Stimulated activated CD4-positive, alpha-beta T cell treated with anti-CD3 and anti-CD28 coated beads, Interleukin-1b, Interleukin-23, amount 100 ng/mL, for 24 hours (primary cell): ENCODE measurements at regions not wholly inside any gene's neighbourhood (a gene's known extent, or its start where the extent isn't known, plus 50 kb on each side); places are given as distances from the start of the nearest gene placed in this dataset.

Source experiments
- DNase-seq, 4 experiments: peaks; one replicate each; pipeline ENCODE4 v3.0.0-alpha.2; 2020; ENCODE audit warnings: low read depth in 4 of 4, low spot score in 1 of 4

DNA sequence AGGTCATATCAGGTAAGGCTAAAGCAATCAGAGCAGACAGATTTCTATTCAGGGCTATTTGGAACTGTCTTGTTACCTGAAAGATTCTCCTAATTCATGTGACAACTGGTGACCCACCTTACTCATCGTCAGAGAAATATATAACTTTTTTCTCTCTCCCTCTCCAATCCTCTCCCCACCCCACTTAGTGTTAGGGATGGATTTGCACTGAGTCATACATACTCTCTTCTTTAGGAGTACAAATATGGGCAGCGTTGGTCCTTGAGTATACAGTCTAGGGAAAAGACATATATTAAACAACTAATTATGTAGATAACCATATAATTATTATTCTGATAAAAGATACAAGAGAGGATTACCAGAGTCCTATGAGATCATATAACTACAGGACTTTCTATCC lies 246.3 kb downstream of the HHIPL2 start:
- no peak for DNase-seq

DNA sequence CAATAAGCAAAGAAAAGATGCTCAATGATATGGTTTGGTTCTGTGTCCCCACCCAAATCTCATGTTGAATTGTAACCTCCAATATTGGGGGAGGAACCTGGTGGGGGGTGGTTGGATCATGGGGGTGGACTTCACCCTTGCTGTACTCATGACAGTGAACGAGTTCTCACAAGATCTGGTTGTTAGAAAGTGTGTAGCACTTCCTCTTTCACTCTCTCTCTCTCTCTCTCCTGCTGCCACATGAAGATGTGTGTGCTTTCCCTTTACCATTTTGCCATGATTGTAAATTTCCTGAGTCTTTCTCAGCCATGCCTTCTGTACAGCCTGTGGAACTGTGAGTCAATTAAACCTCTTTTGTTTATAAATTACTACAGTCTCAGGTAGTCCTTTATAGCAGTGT lies 248.4 kb downstream of the HHIPL2 start:
- DNase-seq, result no peak

DNA sequence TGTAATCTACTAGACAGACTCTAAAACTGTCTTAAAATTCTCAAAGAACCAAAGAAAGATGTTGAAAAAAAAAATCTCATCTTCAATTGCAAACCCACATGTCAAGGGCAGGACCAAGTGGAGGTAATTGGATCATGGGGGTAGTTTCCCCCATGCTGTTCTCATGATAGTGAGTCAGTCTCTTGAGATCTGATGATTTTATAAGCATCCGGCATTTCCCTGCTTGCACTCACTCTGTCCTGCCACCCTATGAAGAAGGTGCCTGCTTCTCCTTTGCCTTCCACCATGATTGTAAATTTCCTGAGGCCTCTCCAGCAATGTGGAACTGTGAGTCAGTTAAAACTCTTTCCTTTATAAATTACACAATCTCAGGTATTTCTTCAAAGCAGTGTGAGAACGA lies 257.0 kb downstream of the HHIPL2 start:
- DNase-seq, result no peak

DNA sequence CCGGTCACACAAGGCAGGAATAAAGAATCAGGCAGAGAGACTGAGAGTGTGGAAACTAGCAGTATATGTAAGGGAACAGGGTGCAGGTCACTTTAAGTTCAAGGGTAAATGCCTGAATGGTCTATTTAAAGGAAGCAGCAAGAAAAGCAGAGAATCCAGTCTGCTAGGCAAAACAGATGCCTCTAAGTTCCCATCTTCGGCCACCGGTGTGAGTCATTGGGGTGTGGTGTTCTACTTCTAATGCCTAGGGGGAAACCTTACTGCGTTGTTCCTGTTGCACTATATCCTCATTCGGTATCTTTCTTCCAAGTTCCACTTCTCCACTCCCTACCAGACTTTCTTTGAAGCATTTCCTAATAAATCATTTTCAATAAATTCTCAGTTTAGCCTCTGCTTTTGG lies 259.9 kb downstream of the HHIPL2 start:
- DNase-seq, result no peak

DNA sequence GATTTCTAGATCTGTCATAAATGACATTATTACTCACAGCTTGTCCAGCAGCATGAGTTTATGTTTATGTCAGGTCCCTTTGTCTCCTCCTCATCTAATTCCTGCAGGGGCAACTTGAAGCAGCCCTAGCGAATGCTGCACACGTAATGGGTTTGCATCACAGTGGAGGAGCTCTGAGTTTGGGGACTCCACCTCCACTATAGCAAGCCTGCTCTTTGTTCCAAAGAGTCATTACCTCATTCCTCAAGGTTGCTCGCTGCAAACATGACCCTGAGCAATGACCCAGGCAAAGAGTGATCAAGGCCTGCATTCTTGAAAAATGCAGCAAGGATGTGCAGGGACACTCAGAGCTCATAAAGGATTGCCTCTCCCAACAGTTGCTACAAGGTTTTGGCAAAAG lies 261.9 kb downstream of the HHIPL2 start:
- no peak for DNase-seq

DNA sequence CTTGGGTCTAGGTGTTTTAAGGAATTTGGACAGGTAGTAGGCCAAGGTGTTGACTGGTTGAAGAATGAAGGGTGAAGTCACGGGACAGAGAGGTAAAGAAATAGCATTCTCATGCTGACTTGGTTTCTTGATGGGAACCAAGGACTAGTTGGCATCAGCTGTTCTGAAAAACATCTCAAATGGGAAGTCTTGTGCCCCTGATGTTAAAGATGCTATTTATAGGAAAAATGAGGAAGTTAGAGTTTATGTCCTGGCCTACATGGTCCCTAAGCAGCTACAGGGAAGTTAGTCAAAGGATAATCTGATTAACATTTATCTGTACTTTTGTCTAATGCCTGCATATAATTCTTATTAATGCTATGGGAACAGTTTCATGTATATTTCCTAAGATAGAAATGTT lies 262.4 kb downstream of the HHIPL2 start:
- DNase-seq, result no peak

DNA sequence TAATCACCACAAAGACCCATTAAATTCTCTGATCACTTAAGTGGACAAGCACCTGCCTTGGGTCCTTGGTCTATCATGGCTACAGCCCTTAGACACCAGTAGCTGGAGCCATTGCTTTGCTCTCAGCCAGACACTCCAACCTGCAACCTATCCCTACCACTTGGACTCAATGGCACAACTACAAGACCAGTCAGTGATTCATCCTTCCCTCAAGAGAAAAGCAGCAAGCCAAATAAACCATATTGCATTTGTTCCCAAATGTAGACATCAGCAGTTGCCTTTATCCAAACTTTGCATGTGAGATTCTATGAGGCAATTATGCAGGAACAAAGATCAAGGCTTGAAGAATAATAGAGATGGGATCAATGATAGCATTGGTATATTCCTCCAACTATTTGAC lies 263.4 kb downstream of the HHIPL2 start:
- DNase-seq, result no peak

DNA sequence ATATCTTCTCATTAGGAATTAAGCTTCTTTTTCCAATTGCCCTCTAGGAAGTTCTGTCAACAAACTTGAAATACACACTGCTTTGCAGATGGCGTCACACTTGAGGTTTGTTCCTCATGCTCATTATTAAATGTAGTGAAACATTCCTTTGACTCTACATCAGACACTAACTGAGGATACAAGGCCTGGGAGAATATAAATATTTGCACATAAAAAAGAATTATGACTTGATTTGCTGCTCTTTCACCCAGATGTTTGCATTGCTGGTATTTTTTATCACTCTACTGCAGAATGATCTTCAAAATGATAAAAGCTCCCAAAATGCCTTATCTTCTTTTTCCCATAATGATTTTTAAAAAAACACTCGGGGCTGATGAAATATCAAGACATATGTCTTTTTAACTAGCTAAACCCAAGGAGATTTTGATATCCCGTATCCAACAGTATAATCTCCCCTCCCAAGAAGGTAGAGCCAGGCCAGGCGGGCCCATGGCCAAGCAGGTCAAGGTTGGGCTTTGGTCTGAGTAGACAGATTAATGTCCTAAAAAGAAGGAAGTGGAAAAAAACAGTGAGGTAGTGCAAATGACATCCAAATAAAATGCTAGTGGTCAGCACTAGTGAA lies 264.6 kb downstream of the HHIPL2 start:
- no peak for DNase-seq

DNA sequence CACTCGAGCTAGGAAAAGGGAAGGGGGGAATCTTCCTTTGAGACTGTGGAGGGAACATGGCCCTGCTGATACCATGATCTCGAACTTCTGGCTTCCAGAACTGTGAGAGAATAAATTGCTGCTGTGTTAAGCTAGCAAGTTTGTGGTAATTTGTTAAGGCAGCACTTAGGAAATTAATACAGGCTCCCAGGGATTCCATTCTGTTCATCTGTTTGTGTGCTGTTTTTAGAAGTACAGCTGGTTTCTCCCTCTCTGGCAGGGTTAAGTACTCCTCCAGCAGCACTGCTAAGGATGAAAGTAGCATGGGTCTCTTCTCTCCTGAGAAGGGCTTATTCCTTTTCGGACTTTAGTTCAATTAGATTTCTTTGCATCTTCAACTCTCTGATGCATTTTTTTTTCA lies 268.3 kb downstream of the HHIPL2 start:
- DNase-seq, result no peak

DNA sequence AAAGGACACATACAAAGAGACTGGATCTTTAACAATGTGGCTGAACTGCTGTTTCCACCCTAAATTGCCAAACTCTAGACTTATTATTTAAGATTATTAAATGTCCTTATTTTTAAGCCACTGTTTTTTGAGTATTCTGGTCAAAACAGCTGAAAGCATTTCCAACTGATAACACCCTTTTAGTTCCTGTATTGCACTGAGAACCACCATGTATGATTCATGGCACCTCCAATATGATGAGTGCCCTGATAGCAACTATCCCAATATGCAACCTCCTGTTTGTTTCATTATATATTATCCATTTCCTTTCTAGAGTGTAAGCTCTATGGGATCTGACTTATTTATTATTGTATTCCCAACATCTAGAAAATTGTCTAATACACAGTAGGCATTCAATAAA lies 269.4 kb downstream of the HHIPL2 start:
- no peak for DNase-seq

DNA sequence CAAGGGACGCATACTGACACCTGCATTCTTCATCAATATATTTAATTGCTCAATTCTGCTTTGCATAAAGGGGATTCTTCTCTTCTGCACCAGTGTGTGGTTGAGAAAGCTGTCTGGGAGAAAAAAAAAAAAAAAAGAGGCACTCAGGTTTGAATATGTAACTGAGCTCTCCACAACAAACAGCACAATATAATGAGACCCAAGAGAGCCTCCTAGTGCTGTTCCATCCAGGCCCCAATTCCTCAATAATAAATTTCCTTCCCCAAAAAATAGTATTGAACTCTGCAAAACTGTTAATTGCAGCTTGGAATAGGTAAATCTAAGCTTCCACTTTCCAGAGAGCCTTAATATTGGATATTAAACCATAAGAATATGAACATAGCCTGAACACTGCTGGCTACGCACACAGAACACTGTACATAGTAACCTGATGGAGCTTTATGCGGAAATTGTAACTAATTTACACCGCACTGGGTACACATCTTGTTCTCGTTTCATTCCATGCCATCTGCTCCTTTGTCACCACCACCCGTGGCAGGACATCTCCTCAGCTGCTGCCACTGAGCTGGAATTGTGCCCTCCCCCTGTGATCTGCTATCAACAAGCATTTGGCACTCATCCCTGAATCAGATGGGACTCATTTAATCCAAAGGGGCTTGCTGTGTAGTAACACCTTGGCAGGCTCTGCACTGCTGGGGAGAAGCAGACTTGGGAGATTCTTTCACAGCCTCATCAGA lies 272.0 kb downstream of the HHIPL2 start:
- DNase-seq, result no peak

DNA sequence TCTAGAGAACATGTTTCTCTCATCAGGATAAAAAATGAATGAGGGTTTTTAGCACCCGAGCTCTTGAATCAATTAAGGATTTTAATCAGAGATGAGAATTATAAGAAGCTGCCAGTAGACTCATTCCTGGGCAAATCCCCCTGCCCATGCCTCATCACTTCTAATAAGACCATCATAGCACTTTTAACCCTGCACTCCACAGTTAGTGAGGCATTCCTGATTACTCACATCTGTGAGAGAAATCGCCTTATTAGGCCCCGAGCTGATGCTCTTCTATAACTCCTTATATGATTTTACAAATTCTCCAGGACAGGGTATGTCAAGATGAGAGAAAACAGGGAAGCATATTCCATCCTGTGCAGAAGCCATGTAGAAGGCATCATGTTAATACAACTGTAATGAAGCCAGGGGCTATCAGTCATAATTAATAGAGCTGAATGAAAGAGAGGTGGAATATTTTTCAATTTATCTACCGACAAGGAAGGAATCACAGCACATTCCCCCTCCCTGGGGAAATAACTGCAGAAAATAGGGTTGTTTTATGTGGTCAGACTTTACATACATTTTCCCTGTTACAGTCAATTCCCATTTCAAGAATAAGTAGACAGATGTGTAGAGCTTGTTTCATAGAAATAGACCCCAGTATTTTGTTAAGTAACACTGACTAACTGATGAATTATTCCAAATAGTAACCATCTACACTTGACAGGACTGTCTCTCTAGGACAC lies 272.7 kb downstream of the HHIPL2 start:
- DNase-seq, result no peak

DNA sequence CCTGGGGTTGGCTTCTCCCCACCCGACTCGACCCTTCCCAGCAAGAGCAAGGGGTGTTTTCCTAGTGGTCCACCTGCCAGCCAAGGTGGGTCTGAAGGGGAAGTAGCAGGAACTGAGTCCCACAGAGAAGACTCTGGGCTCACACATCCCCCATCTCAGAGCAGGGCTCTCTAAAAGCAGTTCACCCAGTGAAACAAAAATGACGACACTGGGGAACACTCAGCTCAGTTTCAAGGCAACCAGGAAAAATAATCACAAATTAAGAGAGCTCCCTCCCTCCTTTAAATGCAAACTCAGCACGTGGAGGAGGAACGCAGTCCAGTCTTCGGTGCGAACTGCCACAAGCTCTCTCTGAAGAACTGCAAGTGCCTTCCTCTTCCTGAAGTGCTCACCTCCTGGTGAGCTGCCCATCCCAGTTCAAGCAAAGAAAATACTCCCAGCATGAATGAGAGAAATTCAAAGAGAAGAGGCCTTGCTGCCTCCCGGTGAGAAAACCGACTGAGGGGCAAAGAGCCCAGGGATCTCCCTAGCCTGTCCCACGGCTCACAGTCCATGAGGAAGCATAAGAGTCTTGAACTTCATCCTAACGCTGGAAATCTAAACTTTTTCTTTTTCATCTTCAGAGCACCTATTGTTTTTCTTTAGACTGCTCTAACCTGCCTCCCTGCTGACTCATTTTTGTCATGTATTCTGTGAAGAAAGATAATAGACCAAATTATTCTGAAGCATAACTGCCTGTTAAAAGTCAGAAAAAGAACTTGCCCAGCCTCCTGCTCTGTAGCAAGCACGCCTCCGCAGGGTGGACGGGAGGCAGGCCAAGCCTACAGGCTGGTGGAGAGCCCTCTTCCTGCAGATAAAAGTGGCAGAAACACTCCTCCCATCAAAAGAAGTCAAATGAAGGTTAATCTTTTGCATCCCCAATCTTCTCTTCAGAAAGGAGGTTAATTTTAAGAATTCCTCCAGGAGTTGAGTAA lies 281.4 kb downstream of the HHIPL2 start:
- no peak for DNase-seq

DNA sequence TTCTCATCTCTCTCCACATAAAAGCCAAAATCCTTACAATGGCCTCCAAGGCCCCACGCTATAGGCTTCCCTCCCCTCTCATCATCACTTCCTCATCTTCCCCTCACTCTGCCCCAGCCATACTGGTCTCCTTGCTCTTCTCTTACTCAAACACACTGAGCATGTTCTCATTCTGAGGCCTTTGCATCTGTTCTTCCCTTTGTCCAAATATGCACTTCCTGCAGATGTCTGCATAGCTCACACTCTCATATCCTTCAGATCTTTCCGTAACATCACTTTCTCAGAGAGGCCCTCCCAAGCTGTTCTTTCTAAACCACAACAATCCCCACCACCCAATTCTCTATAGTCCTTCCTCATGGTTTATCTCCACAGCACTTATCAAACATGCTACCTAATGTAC lies 284.1 kb downstream of the HHIPL2 start:
- no peak for DNase-seq

DNA sequence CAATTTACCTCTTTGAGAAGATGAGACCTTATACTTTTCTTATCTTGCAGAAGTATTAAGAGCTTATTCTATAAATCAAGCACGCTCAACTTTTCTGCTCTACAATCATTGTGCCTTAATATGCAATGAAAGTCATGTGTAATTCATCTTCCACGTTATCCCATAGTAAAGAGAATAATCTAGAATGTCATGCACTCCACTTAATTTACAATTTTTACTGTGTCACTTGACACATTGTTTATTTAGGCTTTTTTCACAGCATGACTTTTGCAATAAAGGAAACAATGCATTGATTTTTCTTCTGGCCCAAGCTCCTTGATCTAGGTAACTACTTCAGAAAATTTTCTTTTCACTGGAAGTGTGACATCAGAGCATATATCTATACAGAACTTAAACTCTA lies 290.9 kb downstream of the HHIPL2 start:
- no peak for DNase-seq

DNA sequence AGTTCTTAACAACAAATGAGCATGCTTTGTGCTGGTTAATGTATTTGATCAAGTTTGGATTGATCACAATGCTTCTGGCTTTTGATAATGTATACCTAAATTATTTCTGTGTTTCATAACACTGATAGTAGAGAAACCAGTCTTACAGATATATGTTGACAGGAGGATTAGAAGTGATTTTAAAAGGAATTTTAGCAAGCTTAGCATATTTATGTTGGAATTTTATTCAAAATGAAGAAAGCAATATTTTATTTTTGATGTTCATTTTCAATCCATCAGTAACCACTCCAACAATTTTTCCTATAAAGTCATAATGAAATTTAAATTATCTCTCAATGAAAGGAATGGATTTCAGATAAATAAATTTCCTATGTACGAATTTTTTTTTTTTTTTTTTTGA lies 291.8 kb downstream of the HHIPL2 start:
- no peak for DNase-seq

DNA sequence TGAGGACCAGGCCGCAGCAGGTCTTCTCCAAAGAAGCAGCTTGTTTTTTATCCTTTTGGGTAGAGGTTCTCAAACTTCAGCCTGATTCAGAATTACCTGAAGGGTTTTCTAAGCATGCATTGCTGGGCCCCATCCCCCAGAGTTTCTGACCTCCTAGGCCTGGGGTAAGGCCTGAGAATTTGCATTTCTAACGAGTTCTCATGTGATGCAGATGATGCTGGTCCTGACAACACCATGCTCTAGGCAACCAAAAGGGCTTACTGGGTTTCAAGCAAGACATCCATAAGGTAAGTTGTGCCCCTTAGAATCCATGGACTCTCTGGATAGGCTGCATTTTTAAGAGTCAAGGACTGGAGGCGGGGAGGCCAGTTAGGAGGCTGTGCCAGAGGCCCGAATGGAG lies 295.1 kb downstream of the HHIPL2 start:
- DNase-seq, result no peak

DNA sequence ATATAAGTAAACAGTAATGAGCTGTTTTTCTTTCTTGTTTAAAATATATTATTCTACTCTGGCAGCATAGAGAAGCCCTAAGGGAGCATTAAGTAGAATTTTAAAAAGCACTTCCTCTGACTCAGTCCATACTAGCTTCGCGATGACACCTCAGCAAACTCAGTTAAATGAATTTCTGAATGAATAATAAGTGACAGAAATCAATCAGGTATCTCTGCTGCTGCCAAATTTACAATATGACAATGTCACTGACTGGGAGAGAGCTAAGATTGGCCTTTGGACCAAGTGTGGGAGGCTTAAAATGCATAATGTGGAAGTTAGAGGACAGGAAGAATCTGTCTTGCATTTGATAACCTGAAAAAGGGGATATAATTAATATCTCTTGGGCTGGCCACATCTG lies 296.1 kb downstream of the HHIPL2 start:
- no peak for DNase-seq

DNA sequence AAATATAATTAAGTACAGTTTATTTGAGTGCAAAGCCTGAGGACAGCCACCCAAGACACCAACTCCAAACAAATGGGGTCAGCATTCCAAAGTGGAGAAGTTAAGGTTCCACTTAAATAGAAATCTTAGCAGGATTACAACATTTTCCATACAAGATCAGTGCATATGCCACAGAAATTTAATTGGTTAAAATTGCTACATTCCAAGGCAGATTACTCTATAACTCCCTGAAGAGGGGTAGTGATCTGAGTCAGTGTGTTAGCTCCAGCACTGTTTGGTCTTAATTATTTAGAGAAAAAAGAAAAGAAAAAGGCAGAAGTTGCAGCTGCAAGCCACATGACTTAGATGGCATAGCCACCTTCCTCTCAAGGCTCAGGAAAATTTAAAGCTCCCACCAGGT lies 297.5 kb downstream of the HHIPL2 start:
- no peak for DNase-seq

DNA sequence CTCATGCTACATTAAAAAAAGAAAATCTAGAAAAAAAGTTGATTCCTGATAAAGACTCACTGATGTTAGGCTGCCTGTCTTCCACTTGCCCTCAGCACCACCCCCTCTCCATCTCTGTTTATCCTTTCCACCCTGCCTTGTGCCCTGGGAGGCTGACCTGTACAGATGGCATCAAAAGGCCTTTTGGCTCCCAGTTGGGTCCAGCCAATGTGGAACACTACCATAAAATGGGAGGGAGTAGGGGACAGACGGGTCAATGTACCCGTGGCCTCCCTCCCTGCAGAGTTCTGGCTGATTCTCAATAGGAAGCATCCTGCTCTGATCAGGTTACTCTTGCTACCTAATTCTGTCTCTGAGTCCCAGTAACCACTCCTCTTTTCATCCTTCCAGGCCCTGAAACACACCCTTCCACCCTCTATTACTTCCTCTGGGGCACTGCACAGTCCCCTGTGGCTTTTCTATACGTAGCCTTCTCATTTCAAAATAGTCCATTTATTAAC lies 300.0 kb downstream of the HHIPL2 start:
- no peak for DNase-seq

DNA sequence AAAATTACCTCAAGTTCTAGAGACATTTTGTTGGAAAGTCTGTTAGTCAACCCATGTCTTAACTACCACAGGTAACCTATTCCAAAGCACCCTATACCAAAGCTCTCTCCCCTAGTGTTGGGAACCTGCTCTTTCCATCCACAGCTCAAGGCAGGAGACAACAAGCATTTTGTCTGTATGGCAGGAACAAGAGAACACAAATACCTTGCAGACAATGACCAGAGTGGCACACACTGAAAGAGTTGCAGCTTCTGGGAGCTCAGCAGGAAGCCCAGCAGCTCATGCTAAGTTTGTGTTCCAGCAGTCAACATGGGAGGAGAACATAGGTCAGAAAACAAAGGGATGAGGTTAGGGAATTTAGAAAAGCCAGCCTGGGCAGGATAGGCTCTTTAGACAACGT lies 300.8 kb downstream of the HHIPL2 start:
- DNase-seq, result no peak
